Esophagus squamous epithelium (tissue), 5 donors: ENCODE measurements at regions not wholly inside any gene's neighbourhood (a gene's known extent, or its start where the extent isn't known, plus 50 kb on each side); places are given as distances from the start of the nearest gene placed in this dataset.

Experiments used
- DNase-seq: peaks from one replicate; lab custom pipeline; 2025; lab: John Stamatoyannopoulos, UW
- H3K27ac ChIP-seq, 4 donors: fragments of 200-600 bp; sonication (generic); one replicate each; pipeline ENCODE4 v1.5.1; 2016 to 2019; ENCODE audit warnings: mild to moderate bottlenecking in 1 of 4
- H3K27me3 ChIP-seq, 4 donors: fragments of 200-600 bp; sonication (generic); 1 replicate in 3 of 4; 2 replicates in 1 of 4; pipeline versions ENCODE4 v1.5.1 to v1.6.0; 2017 to 2021; ENCODE audit warnings: antibody characterized with exemption in 1 of 4
- H3K36me3 ChIP-seq, 3 donors: fragments of 200-600 bp; sonication (generic); one replicate each; pipeline ENCODE4 v1.5.1; 2016 to 2019
- H3K4me1 ChIP-seq, 3 donors: fragments of 200-600 bp; sonication (generic); one replicate each; pipeline ENCODE4 v1.5.1; 2017 to 2019
- H3K4me3 ChIP-seq, 4 donors: fragments of 200-600 bp; sonication (generic); 1 replicate in 3 of 4; 2 replicates in 1 of 4; pipeline ENCODE4 v1.5.1; 2016 to 2019; ENCODE audit warnings: mild to moderate bottlenecking in 2 of 4, moderate library complexity in 1 of 4
- H3K9me3 ChIP-seq, 3 donors: fragments of 200-600 bp; sonication (generic); one replicate each; pipeline ENCODE4 v1.5.1; 2016 to 2019
- CTCF ChIP-seq, 6 experiments: fragments of 450-650 bp in 4 of 6; fragments of 200-600 bp in 2 of 6; sonication (generic) in 2 of 6; IDR thresholded peaks; one replicate each; pipeline ENCODE4 v1.5.1; 2016 to 2019; ENCODE audit warnings: antibody characterized with exemption in 6 of 6, mild to moderate bottlenecking in 4 of 6, moderate library complexity in 4 of 6
- POLR2A ChIP-seq, 4 donors: fragments of 450-650 bp; IDR thresholded peaks; one replicate each; pipeline ENCODE4 v1.6.1; 2017; ENCODE audit warnings: antibody characterized with exemption in 4 of 4, mild to moderate bottlenecking in 4 of 4, moderate library complexity in 3 of 4
- WGBS, 2 donors: methylation state at CpG; one replicate each; pipeline ENCODE4 v1.1.5; 2018; 5-methylcytosine and 5-hydroxymethylcytosine counted together
- intact Hi-C: fragments of 100-400 bp; cut with DNase I; formaldehyde crosslinking; loops from one replicate; pipeline ENCODE4 v1.15.0; 2022
- donor health status: DM: yes; HTN: yes; CAD: no.

GRCh38 chr17:71084838-71085237 lies 915.5 kb downstream of the KCNJ2 start:
- intact Hi-C loops, result no loop called here
- no peak for TF ChIP-seq CTCF (IDR thresholded peaks at IDR 0.05)
- TF ChIP-seq POLR2A (IDR thresholded peaks at IDR 0.05), result no peak

DNA sequence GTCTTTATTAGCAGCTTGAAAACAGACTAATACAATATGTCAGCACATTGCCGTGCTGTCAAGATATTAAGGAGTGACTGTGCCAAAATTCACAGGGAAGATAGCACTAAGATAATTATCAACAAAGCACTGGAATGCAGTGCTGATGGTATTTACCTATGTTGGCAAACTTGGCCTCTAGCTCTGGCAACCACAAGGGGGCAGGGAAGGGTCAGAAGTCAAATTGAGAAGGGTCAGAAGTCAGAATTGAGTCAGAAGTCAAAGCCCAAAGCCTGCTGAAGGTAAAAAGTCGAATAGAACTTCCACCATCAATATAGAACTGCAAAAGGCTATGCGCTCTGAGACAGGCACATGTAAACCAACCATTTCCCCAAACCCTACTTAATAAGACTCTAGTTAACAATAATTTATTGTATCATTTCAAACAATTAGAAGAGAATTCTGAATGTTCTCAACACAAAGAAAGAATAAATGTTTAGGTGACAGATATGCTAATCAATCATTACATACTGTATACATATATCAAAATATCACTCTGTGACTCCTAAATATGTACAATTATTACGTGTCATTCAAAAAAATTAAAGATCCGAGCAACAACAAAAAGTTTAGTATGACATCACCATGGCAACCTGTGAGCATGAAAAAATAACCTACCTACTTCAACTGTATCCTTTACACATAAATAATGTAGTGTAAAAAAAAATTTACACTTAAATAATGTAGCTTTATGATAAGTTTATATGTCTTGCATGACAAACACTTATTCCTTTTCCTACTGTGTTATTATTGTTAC lies 916.1 kb downstream of the KCNJ2 start:
- Histone ChIP-seq H3K36me3 (no peaks in the 10 kb centered on the region), H3K9me3 (no peaks in the 10 kb centered on the region), H3K4me3 (no peak overlapping the region), H3K27me3 (no peaks in the 10 kb centered on the region), H3K27ac (no peak overlapping the region), H3K4me1 (no peaks in the 10 kb centered on the region)
- intact Hi-C loops, result no loop called here
- peak in 4 of 6 experiments; percentile 10 to 51 (median 22) for TF ChIP-seq CTCF (IDR thresholded peaks at IDR 0.05)
- TF ChIP-seq POLR2A (IDR thresholded peaks at IDR 0.05), result no peak
- no peak for DNase-seq
- WGBS, 2 donors, result 42 to 64% methylated on average over 5 of the region's 5 CpGs

More at GRCh38 chr17:71084838-71085237, 915.5 kb downstream of the KCNJ2 start:
- DNase-seq, result no peak
- Histone ChIP-seq H3K27me3 (no peaks in the 10 kb centered on the region), H3K36me3 (no peaks in the 10 kb centered on the region), H3K4me1 (no peaks in the 10 kb centered on the region), H3K27ac (no peak overlapping the region), H3K9me3 (no peaks in the 10 kb centered on the region), H3K4me3 (no peak overlapping the region)
- WGBS, 2 donors, result 90 to 93% methylated on average over 3 of the region's 3 CpGs

- DNase-seq, result no peak
- H3K27ac ChIP-seq, result no peak overlapping the region
- no peaks in the 10 kb centered on the region for H3K4me1 ChIP-seq
- intact Hi-C loops, result no loop called here
- no peak overlapping the region for H3K4me3 ChIP-seq
- H3K36me3 ChIP-seq, result no peaks in the 10 kb centered on the region
- 42 to 52% methylated on average over 1 of the region's 1 CpG for WGBS, 2 donors
- H3K27me3 ChIP-seq, result no peaks in the 10 kb centered on the region
- no peaks in the 10 kb centered on the region for H3K9me3 ChIP-seq
- TF ChIP-seq CTCF (IDR thresholded peaks at IDR 0.05) (no peak), POLR2A (IDR thresholded peaks at IDR 0.05) (no peak)
Measured at GRCh38 chr17:71089431-71089830, 920.1 kb downstream of the KCNJ2 start.

DNA sequence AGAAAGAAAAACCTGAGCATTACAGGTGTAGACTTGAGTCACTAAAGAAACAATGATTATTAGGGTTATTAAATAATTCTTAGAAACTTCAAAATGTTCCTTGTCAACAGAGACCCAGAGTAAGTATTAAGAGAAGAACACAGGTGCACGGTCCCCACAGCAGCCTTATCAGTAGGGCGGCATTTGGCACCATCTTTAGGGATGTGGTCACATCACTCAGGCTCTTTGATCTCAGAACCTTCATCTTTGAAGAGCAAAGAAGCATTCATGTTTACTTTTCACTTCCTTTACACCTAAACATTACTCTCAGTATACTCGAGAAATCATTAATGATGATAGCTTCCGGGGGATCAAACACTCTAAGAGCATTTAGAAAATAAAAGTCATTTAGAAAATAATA lies 928.7 kb downstream of the KCNJ2 start:
- H3K27ac ChIP-seq, result no peak overlapping the region
- H3K4me3 ChIP-seq, result no peak overlapping the region
- WGBS, 2 donors, result 36 to 50% methylated on average over 4 of the region's 4 CpGs
- no peaks in the 10 kb centered on the region for H3K27me3 ChIP-seq
- intact Hi-C loops, result no loop called here
- no peaks in the 10 kb centered on the region for H3K4me1 ChIP-seq
- no peak for DNase-seq
- no peak for TF ChIP-seq CTCF (IDR thresholded peaks at IDR 0.05)
- no peak for TF ChIP-seq POLR2A (IDR thresholded peaks at IDR 0.05)
- H3K36me3 ChIP-seq, result no peaks in the 10 kb centered on the region
- no peaks in the 10 kb centered on the region for H3K9me3 ChIP-seq

DNA sequence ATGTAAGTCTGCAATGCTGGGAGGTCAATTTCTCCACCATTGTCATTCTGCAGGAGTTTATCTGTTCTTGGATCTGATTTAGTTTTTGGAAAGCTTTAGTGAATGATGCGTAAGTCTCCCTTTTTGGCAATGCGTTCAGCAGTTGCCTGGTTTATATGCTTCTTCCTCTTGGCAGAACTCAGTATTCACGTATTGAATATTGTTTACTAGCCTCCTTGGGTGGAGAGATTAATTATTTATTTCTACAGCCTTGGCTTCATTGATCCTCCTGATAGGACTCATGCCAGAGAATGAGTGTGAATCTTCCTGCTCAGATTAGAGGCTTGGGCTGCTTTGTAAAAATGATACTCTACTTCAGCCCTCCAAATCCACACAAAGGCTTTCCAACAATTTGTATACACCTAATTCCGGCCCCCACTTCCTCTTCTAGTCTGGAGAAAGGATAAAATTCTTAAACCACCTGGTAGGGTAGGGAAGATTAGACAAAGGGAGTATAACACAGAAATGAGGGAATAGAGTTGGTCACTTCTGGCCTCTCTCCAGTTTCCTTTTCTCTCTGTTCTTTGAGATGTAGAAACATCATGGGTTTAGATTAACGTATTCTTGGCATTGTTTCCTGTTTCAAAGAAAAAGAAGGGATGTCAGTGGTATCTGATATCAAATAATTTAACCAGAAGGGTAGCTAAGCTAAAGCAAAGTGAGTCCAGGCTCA lies 929.8 kb downstream of the KCNJ2 start:
- Histone ChIP-seq H3K9me3 (no peaks in the 10 kb centered on the region), H3K4me3 (no peak overlapping the region), H3K4me1 (no peaks in the 10 kb centered on the region), H3K27me3 (no peaks in the 10 kb centered on the region), H3K36me3 (no peaks in the 10 kb centered on the region), H3K27ac (no peak overlapping the region)
- intact Hi-C loops, result no loop called here
- no peak for DNase-seq
- WGBS, 2 donors, result 40 to 43% methylated on average over 5 of the region's 5 CpGs
- TF ChIP-seq POLR2A (IDR thresholded peaks at IDR 0.05) (no peak), CTCF (IDR thresholded peaks at IDR 0.05) (no peak)
